ENCODE measurements at regions not wholly inside any gene's neighbourhood (a gene's known extent, or its start where the extent isn't known, plus 50 kb on each side); places are given as distances from the start of the nearest gene placed in this dataset.

GRCh38 chr11:22472306-22472705 lies 134.1 kb downstream of the SLC17A6 start:
- no peak overlapping the region for H3K27ac ChIP-seq

GRCh38 chr11:22471385-22471784 lies 133.2 kb downstream of the SLC17A6 start:
- Histone ChIP-seq H3K36me3 (no peaks in the 10 kb centered on the region), H3K9me3 (no peaks in the 10 kb centered on the region), H3K27ac (no peak overlapping the region), H3K9ac (no peak overlapping the region), H3K27me3 (no peaks in the 10 kb centered on the region), H4K20me1 (no peaks in the 10 kb centered on the region), H3K4me1 (no peaks in the 10 kb centered on the region), H3K4me3 (no peak overlapping the region), H3K4me2 (no peak overlapping the region)
- TF ChIP-seq Cebpa-rat (IDR thresholded peaks at IDR 0.05): no peak

More at GRCh38 chr11:22472306-22472705, 134.1 kb downstream of the SLC17A6 start:
- Histone ChIP-seq H3K4me1 (no peaks in the 10 kb centered on the region), H4K20me1 (no peaks in the 10 kb centered on the region), H3K27me3 (no peaks in the 10 kb centered on the region), H3K9ac (no peak overlapping the region), H3K9me3 (no peaks in the 10 kb centered on the region), H3K4me2 (no peak overlapping the region), H3K36me3 (no peaks in the 10 kb centered on the region), H3K4me3 (no peak overlapping the region)
- TF ChIP-seq Cebpa-rat (IDR thresholded peaks at IDR 0.05): no peak

GRCh38 chr11:22467741-22468140 lies 129.6 kb downstream of the SLC17A6 start:
- Histone ChIP-seq H3K4me2 (no peak overlapping the region), H3K36me3 (no peaks in the 10 kb centered on the region), H3K27ac (no peak overlapping the region), H3K4me3 (no peak overlapping the region), H3K27me3 (no peaks in the 10 kb centered on the region), H3K9ac (no peak overlapping the region), H3K4me1 (no peaks in the 10 kb centered on the region), H4K20me1 (no peaks in the 10 kb centered on the region), H3K9me3 (no peaks in the 10 kb centered on the region)
- TF ChIP-seq Cebpa-rat (IDR thresholded peaks at IDR 0.05): no peak

GRCh38 chr11:22467248-22467647 lies 129.1 kb downstream of the SLC17A6 start:
- Histone ChIP-seq H3K27ac (no peak overlapping the region), H3K4me3 (no peak overlapping the region), H3K9ac (no peak overlapping the region), H3K27me3 (no peaks in the 10 kb centered on the region), H3K9me3 (no peaks in the 10 kb centered on the region), H3K4me2 (no peak overlapping the region), H4K20me1 (no peaks in the 10 kb centered on the region), H3K36me3 (no peaks in the 10 kb centered on the region), H3K4me1 (no peaks in the 10 kb centered on the region)
- TF ChIP-seq Cebpa-rat (IDR thresholded peaks at IDR 0.05): no peak

GRCh38 chr11:22466809-22467208 lies 128.6 kb downstream of the SLC17A6 start:
- no peak overlapping the region for H3K27ac ChIP-seq
- H3K4me1 ChIP-seq: no peaks in the 10 kb centered on the region
- H4K20me1 ChIP-seq: no peaks in the 10 kb centered on the region
- H3K36me3 ChIP-seq: no peaks in the 10 kb centered on the region
- H3K4me2 ChIP-seq: no peak overlapping the region
- TF ChIP-seq Cebpa-rat (IDR thresholded peaks at IDR 0.05): no peak
- no peaks in the 10 kb centered on the region for H3K9me3 ChIP-seq
- no peaks in the 10 kb centered on the region for H3K27me3 ChIP-seq
- H3K9ac ChIP-seq: no peak overlapping the region
- H3K4me3 ChIP-seq: no peak overlapping the region

GRCh38 chr11:22466351-22466750 lies 128.2 kb downstream of the SLC17A6 start:
- no peaks in the 10 kb centered on the region for H3K9me3 ChIP-seq
- no peaks in the 10 kb centered on the region for H4K20me1 ChIP-seq
- H3K27me3 ChIP-seq: no peaks in the 10 kb centered on the region
- H3K36me3 ChIP-seq: no peaks in the 10 kb centered on the region
- no peak overlapping the region for H3K9ac ChIP-seq
- H3K27ac ChIP-seq: no peak overlapping the region
- H3K4me1 ChIP-seq: no peaks in the 10 kb centered on the region
- no peak overlapping the region for H3K4me3 ChIP-seq
- no peak overlapping the region for H3K4me2 ChIP-seq
- TF ChIP-seq Cebpa-rat (IDR thresholded peaks at IDR 0.05): no peak

GRCh38 chr11:22465620-22466019 lies 127.4 kb downstream of the SLC17A6 start:
- no peak overlapping the region for H3K4me2 ChIP-seq

GRCh38 chr11:22461626-22462025 lies 123.4 kb downstream of the SLC17A6 start:
- H3K9ac ChIP-seq: no peak overlapping the region
- no peak overlapping the region for H3K4me2 ChIP-seq
- no peak for TF ChIP-seq Cebpa-rat (IDR thresholded peaks at IDR 0.05)
- no peaks in the 10 kb centered on the region for H4K20me1 ChIP-seq
- no peaks in the 10 kb centered on the region for H3K27me3 ChIP-seq
- no peaks in the 10 kb centered on the region for H3K9me3 ChIP-seq
- H3K27ac ChIP-seq: no peak overlapping the region
- H3K4me3 ChIP-seq: no peak overlapping the region
- no peaks in the 10 kb centered on the region for H3K4me1 ChIP-seq
- H3K36me3 ChIP-seq: no peaks in the 10 kb centered on the region

More at GRCh38 chr11:22465620-22466019, 127.4 kb downstream of the SLC17A6 start:
- H3K9ac ChIP-seq: no peak overlapping the region
- no peaks in the 10 kb centered on the region for H3K9me3 ChIP-seq
- no peaks in the 10 kb centered on the region for H3K27me3 ChIP-seq
- no peaks in the 10 kb centered on the region for H4K20me1 ChIP-seq
- H3K4me1 ChIP-seq: no peaks in the 10 kb centered on the region
- H3K36me3 ChIP-seq: no peaks in the 10 kb centered on the region
- H3K27ac ChIP-seq: no peak overlapping the region
- no peak for TF ChIP-seq Cebpa-rat (IDR thresholded peaks at IDR 0.05)
- H3K4me3 ChIP-seq: no peak overlapping the region

- no peak overlapping the region for H3K9ac ChIP-seq
- no peaks in the 10 kb centered on the region for H3K27me3 ChIP-seq
- H3K27ac ChIP-seq: no peak overlapping the region
- H3K4me1 ChIP-seq: no peaks in the 10 kb centered on the region
- H3K36me3 ChIP-seq: no peaks in the 10 kb centered on the region
- H3K4me3 ChIP-seq: no peak overlapping the region
- H3K4me2 ChIP-seq: no peak overlapping the region
- H3K9me3 ChIP-seq: no peaks in the 10 kb centered on the region
- H4K20me1 ChIP-seq: no peaks in the 10 kb centered on the region
- no peak for TF ChIP-seq Cebpa-rat (IDR thresholded peaks at IDR 0.05)
Observed at GRCh38 chr11:22460181-22460580, 122.0 kb downstream of the SLC17A6 start.

GRCh38 chr11:22459048-22459447 lies 120.9 kb downstream of the SLC17A6 start:
- Histone ChIP-seq H3K4me2 (no peak overlapping the region), H3K27ac (no peak overlapping the region), H3K9ac (no peak overlapping the region), H3K4me3 (no peak overlapping the region), H3K9me3 (no peaks in the 10 kb centered on the region), H3K27me3 (no peaks in the 10 kb centered on the region), H4K20me1 (no peaks in the 10 kb centered on the region), H3K36me3 (no peaks in the 10 kb centered on the region), H3K4me1 (no peaks in the 10 kb centered on the region)
- no peak for TF ChIP-seq Cebpa-rat (IDR thresholded peaks at IDR 0.05)

GRCh38 chr11:22458161-22458560 lies 120.0 kb downstream of the SLC17A6 start:
- H3K4me2 ChIP-seq: no peak overlapping the region
- no peak overlapping the region for H3K9ac ChIP-seq
- no peaks in the 10 kb centered on the region for H3K36me3 ChIP-seq
- TF ChIP-seq Cebpa-rat (IDR thresholded peaks at IDR 0.05): no peak
- H3K27me3 ChIP-seq: no peaks in the 10 kb centered on the region
- H4K20me1 ChIP-seq: no peaks in the 10 kb centered on the region
- H3K9me3 ChIP-seq: no peaks in the 10 kb centered on the region
- no peaks in the 10 kb centered on the region for H3K4me1 ChIP-seq
- no peak overlapping the region for H3K27ac ChIP-seq
- H3K4me3 ChIP-seq: no peak overlapping the region

All from BLaER1 (cell line).